Urinary bladder (tissue), 3 donors: ENCODE measurements at regions not wholly inside any gene's neighbourhood (a gene's known extent, or its start where the extent isn't known, plus 50 kb on each side); places are given as distances from the start of the nearest gene placed in this dataset.
A peak's percentile ranks its signal among the peaks of the same experiment; 100 is the strongest.

Source experiments
- DNase-seq: peaks from one replicate; pipeline ENCODE4 v3.0.0-alpha.2; 2015; ENCODE audit errors: extremely low spot score
- H3K27ac ChIP-seq: one replicate; pipeline ENCODE4 v1.5.1; 2013; ENCODE audit warnings: low read depth, mild to moderate bottlenecking, moderate library complexity
- H3K36me3 ChIP-seq: one replicate; pipeline ENCODE4 v1.6.1; 2013; ENCODE audit warnings: mild to moderate bottlenecking, moderate library complexity; ENCODE audit not compliant: insufficient read depth
- H3K4me1 ChIP-seq: one replicate; pipeline ENCODE4 v1.6.1; 2013; ENCODE audit warnings: mild to moderate bottlenecking, moderate library complexity; ENCODE audit not compliant: insufficient read depth
- H3K4me3 ChIP-seq: one replicate; pipeline ENCODE4 v1.5.1; 2013; ENCODE audit warnings: low read depth, low read length
- WGBS: extraction: QIAGEN DNeasy Blood & Tissue Kit; methylation state at CpG from one replicate; pipeline ENCODE4 v1.1.7; 2013; 5-methylcytosine and 5-hydroxymethylcytosine counted together
- donor health status: healthy with polysubstance abuse.
- donor health status: healthy.

DNA sequence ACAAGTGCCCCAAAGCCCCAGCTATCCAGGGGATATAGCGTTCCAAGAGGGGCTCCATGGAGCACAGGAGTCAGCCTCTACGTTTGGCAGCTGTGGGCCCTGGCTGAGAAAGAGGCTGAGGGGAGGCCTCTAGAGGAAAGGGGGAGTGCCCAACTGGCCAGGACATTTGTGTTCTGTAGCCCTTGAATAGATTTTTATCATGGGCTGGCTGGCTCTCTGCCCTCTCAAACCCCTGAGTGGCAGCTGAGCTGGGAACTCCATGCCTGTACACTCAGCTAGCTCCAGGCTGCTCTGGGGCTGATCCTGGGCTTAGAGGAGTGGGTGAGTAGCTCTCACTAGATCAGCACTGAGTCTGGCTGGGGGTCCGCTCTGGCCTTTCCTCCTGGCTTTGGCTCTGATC, 285.0 kb downstream of the ZSWIM6 start:
- no peak for DNase-seq
- Histone ChIP-seq H3K4me3 (no peak overlapping the region), H3K27ac (no peak overlapping the region), H3K36me3 (no peaks in the 10 kb centered on the region), H3K4me1 (peaks cover 3% of the 10 kb centered on the region)
- WGBS = 88% methylated on average over 3 of the region's 3 CpGs

DNA sequence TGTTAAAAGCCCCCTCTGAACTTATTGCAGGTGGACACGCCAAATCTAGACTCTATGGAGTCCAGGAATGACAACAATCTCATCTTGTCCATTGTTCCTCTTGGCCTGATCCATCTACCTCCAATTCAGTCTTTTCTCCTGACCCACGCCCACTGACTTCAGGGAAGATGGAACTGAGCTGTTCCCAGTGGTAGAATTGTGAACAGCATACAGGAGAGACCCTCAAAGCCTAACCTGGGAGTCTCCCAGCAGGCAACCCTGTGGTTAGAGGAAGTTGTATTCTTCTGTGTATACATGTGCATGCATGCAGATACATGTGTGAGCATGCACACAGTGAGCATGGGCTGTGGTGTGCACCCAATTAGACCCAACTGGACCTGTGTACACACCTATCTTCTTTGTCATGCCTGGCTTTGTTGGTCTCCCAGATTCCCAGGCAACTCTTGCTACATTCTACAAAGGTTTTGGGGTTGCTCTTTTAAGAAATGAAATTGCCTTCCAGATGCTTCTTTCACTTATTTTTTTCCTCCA, 286.0 kb downstream of the ZSWIM6 start:
- Histone ChIP-seq H3K4me1 (peaks cover 3% of the 10 kb centered on the region), H3K36me3 (no peaks in the 10 kb centered on the region), H3K4me3 (no peak overlapping the region), H3K27ac (no peak overlapping the region)
- WGBS = 97% methylated on average over 2 of the region's 2 CpGs
- DNase-seq = no peak

GRCh38 chr5:61618577-61618976, 286.5 kb downstream of the ZSWIM6 start:
- Histone ChIP-seq H3K27ac (no peak overlapping the region), H3K4me1 (peaks cover 3% of the 10 kb centered on the region), H3K36me3 (no peaks in the 10 kb centered on the region), H3K4me3 (no peak overlapping the region)
- no peak for DNase-seq
- WGBS = 93% methylated on average over 4 of the region's 4 CpGs

GRCh38 chr5:61619289-61619688, 287.2 kb downstream of the ZSWIM6 start:
- Histone ChIP-seq H3K4me3 (no peak overlapping the region), H3K36me3 (no peaks in the 10 kb centered on the region), H3K4me1 (peaks cover 3% of the 10 kb centered on the region), H3K27ac (no peak overlapping the region)
- 83% methylated on average over 3 of the region's 3 CpGs for WGBS
- no peak for DNase-seq

- peaks cover 3% of the 10 kb centered on the region for H3K4me1 ChIP-seq
- H3K27ac ChIP-seq = no peak overlapping the region
- 80% methylated on average over 8 of the region's 8 CpGs for WGBS
- H3K36me3 ChIP-seq = no peaks in the 10 kb centered on the region
- DNase-seq = no peak
- H3K4me3 ChIP-seq = no peak overlapping the region
These were observed 287.9 kb downstream of the ZSWIM6 start for GRCh38 chr5:61619777-61620518.

- no peak for DNase-seq
- peaks cover 3% of the 10 kb centered on the region for H3K4me1 ChIP-seq
- H3K36me3 ChIP-seq = no peaks in the 10 kb centered on the region
- 32% methylated on average over 4 of the region's 4 CpGs for WGBS
- H3K4me3 ChIP-seq = no peak overlapping the region
- H3K27ac ChIP-seq = peak overlapping the region; percentile 68
These were observed 288.7 kb downstream of the ZSWIM6 start for GRCh38 chr5:61620699-61621182.

- Histone ChIP-seq H3K36me3 (no peaks in the 10 kb centered on the region), H3K4me3 (no peak overlapping the region), H3K4me1 (peaks cover 3% of the 10 kb centered on the region), H3K27ac (peak overlapping the region; percentile 68)
- WGBS = 86% methylated on average over 7 of the region's 7 CpGs
- DNase-seq = no peak
These were observed 289.2 kb downstream of the ZSWIM6 start for GRCh38 chr5:61621202-61621650.

- Histone ChIP-seq H3K4me1 (peaks cover 3% of the 10 kb centered on the region), H3K27ac (no peak overlapping the region), H3K36me3 (no peaks in the 10 kb centered on the region), H3K4me3 (no peak overlapping the region)
- no peak for DNase-seq
- WGBS = 86% methylated on average over 2 of the region's 2 CpGs
These were observed 290.1 kb downstream of the ZSWIM6 start for GRCh38 chr5:61622156-61622555.

GRCh38 chr5:61623401-61624069, 291.5 kb downstream of the ZSWIM6 start:
- no peaks in the 10 kb centered on the region for H3K36me3 ChIP-seq
- WGBS = 77% methylated on average over 5 of the region's 5 CpGs
- peaks cover 3% of the 10 kb centered on the region for H3K4me1 ChIP-seq
- H3K4me3 ChIP-seq = no peak overlapping the region
- DNase-seq = no peak
- no peak overlapping the region for H3K27ac ChIP-seq

DNA sequence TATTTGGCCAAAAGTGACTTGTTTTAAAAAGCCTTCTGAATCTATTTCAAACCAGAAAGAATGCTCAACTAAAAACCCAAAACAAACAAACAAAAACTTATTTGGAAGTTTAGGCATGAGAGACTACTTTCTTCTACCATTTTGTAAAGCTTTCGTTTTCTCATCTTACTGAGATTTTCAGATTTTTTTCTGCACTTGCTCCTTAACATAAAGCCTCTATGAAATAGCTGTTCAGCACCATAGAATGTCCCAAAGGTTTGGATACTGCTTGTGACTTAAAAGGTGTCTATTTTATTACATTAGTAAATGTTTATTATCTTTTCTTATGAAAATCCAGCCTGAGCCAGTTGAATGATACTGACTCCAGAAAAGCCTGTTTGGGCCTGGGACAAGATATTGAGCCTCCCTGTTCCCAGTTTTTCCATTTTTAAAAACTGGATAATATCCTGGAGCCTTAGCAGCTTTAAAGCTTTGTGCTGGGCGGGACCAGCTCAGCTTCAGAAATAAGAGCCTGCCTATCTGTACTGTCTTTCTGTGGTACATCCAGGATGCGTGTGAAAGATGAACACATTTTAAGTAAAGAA, 292.6 kb downstream of the ZSWIM6 start:
- no peaks in the 10 kb centered on the region for H3K36me3 ChIP-seq
- no peak for DNase-seq
- no peak overlapping the region for H3K27ac ChIP-seq
- H3K4me3 ChIP-seq = peak overlapping the region; percentile 52
- peaks cover 3% of the 10 kb centered on the region for H3K4me1 ChIP-seq
- 79% methylated on average over 3 of the region's 3 CpGs for WGBS

- Histone ChIP-seq H3K27ac (no peak overlapping the region), H3K4me1 (peaks cover 3% of the 10 kb centered on the region), H3K4me3 (peak overlapping the region; percentile 52), H3K36me3 (no peaks in the 10 kb centered on the region)
- DNase-seq = no peak
- WGBS = 48% methylated on average over 11 of the region's 11 CpGs
These were observed 293.1 kb downstream of the ZSWIM6 start for GRCh38 chr5:61625137-61625561.

- H3K36me3 ChIP-seq = no peaks in the 10 kb centered on the region
- H3K4me3 ChIP-seq = peak overlapping the region; percentile 52
- H3K4me1 ChIP-seq = peaks cover 3% of the 10 kb centered on the region
- no peak for DNase-seq
- WGBS = 6% methylated on average over 76 of the region's 76 CpGs
- H3K27ac ChIP-seq = peak overlapping the region; percentile 78
These were observed 293.9 kb downstream of the ZSWIM6 start for GRCh38 chr5:61625681-61626621.
